HCT116 (cell line): ENCODE measurements at regions not wholly inside any gene's neighbourhood (a gene's known extent, or its start where the extent isn't known, plus 50 kb on each side); places are given as distances from the start of the nearest gene placed in this dataset.
A peak's percentile ranks its signal among the peaks of the same experiment; 100 is the strongest.

ENCODE experiments used
- ATAC-seq: fragments of 200-7000 bp; cut with Tn5 transposase; 2 replicates; pipeline ENCODE4 v1.9.1; 2020; ENCODE audit warnings: mild to moderate bottlenecking, moderate library complexity
- BruUV-seq: library from RNA; stranded (reverse); fragments of 400-500 nt; replicated peaks from 2 replicates; lab custom pipeline; 2021; lab: Mats Ljungman, UMichigan
- CTCF ChIA-PET: fragments of 300-600 bp; sonication (Branson Sonifier 250); formaldehyde crosslinking; loops from one replicate; lab custom pipeline; 2021; ENCODE audit warnings: antibody characterized with exemption; lab: Charles Lee
- POLR2A ChIA-PET: fragments of 300-600, 350-600 bp; sonication (Branson Sonifier 250); formaldehyde crosslinking; loops from one replicate; lab custom pipeline; 2021; ENCODE audit warnings: antibody characterized with exemption; lab: Charles Lee
- RAD21 ChIA-PET, 2 experiments: fragments of 300-600 bp; sonication (Branson Sonifier 250); formaldehyde crosslinking; loops; one replicate each; lab custom pipeline; 2023; ENCODE audit warnings: low total read pairs in 2 of 2; ENCODE audit not compliant: uncharacterized antibody in 2 of 2, unreplicated experiment in 2 of 2, low non-redundant PET in 1 of 2; lab: Charles Lee
- DNase-seq: peaks from one replicate; pipeline ENCODE4 v3.0.0-alpha.2; 2010; ENCODE audit warnings: low read depth, low spot score
- H2AFZ ChIP-seq: fragments of 200-600 bp; shearing (Covaris generic), sonication (generic); 2 replicates; pipeline ENCODE4 v1.6.1; 2017; ENCODE audit warnings: low read depth, mixed run types, mixed read lengths, antibody characterized with exemption, low read length; ENCODE audit not compliant: poor library complexity, severe bottlenecking
- H3K27ac ChIP-seq: 2 replicates; pipeline ENCODE4 v1.5.1; 2012; ENCODE audit warnings: low read depth, low read length
- H3K27me3 ChIP-seq: fragments of 200-600 bp; sonication (generic); 2 replicates; pipeline ENCODE4 v1.6.1; 2016; ENCODE audit warnings: mixed run types, low read length, mixed read lengths; ENCODE audit not compliant: insufficient read depth
- H3K36me3 ChIP-seq, 2 experiments: fragments of 200-500 bp in 1 of 2; fragments of 200-600 bp in 1 of 2; sonication (Bioruptor generic) in 1 of 2; sonication (generic) in 1 of 2; 2 replicates each; pipeline versions ENCODE4 v1.5.1 to v1.6.1; 2014 to 2016; ENCODE audit warnings: low read length in 2 of 2, inconsistent platforms in 1 of 2, mixed read lengths in 1 of 2, mixed run types in 1 of 2; ENCODE audit not compliant: insufficient read depth in 2 of 2, control insufficient read depth in 1 of 2
- H3K4me1 ChIP-seq, 2 experiments: fragments of 200-600 bp in 1 of 2; sonication (generic) in 1 of 2; 2 replicates each; pipeline versions ENCODE4 v1.5.1 to v1.6.1; 2012 to 2017; ENCODE audit warnings: low read length in 2 of 2, inconsistent platforms in 1 of 2, mild to moderate bottlenecking in 1 of 2, mixed read lengths in 1 of 2, mixed run types in 1 of 2, moderate library complexity in 1 of 2; ENCODE audit not compliant: insufficient read depth in 2 of 2, control insufficient read depth in 1 of 2
- H3K4me2 ChIP-seq: fragments of 200-600 bp; sonication (generic); 2 replicates; pipeline ENCODE4 v1.6.1; 2017; ENCODE audit warnings: mixed run types, low read length, mixed read lengths
- H3K4me3 ChIP-seq, 2 experiments: fragments of 200-600 bp in 1 of 2; sonication (generic) in 1 of 2; replicated peaks in 1 of 2; 2 replicates each; pipeline ENCODE4 v1.5.1; 2011 to 2016; ENCODE audit warnings: low read length in 2 of 2, control low read depth in 1 of 2, low read depth in 1 of 2, mild to moderate bottlenecking in 1 of 2, mixed read lengths in 1 of 2, mixed run types in 1 of 2
- H3K79me2 ChIP-seq: fragments of 200-600 bp; sonication (generic); 2 replicates; pipeline ENCODE4 v1.6.1; 2017; ENCODE audit warnings: mild to moderate bottlenecking, mixed run types, low read length, moderate library complexity, mixed read lengths; ENCODE audit not compliant: insufficient read depth
- H3K9ac ChIP-seq: fragments of 200-600 bp; sonication (generic); 2 replicates; pipeline ENCODE4 v1.6.1; 2016; ENCODE audit warnings: low read length, mixed read lengths
- H3K9me2 ChIP-seq: fragments of 200-600 bp; sonication (generic), shearing (Covaris generic); 2 replicates; pipeline ENCODE4 v1.6.1; 2017; ENCODE audit warnings: mixed run types, mild to moderate bottlenecking, moderate library complexity; ENCODE audit not compliant: insufficient read depth
- H3K9me3 ChIP-seq, 2 experiments: fragments of 200-500 bp in 1 of 2; fragments of 200-600 bp in 1 of 2; sonication (Bioruptor generic) in 1 of 2; sonication (generic) in 1 of 2; 2 replicates each; pipeline ENCODE4 v1.6.1; 2014 to 2017; ENCODE audit warnings: low read length in 2 of 2, mixed read lengths in 2 of 2, inconsistent platforms in 1 of 2, low read depth in 1 of 2, mild to moderate bottlenecking in 1 of 2, mixed run types in 1 of 2, moderate library complexity in 1 of 2; ENCODE audit not compliant: control insufficient read depth in 1 of 2, insufficient read depth in 1 of 2
- H4K20me1 ChIP-seq: fragments of 200-600 bp; sonication (generic), shearing (Covaris generic); 2 replicates; pipeline ENCODE4 v1.6.1; 2017; ENCODE audit warnings: mixed run types, mild to moderate bottlenecking, moderate library complexity; ENCODE audit not compliant: insufficient read depth
- ATF3 ChIP-seq: IDR thresholded peaks from 2 replicates; pipeline ENCODE4 v1.6.1; 2012
- REST ChIP-seq: IDR thresholded peaks from 2 replicates; pipeline ENCODE4 v1.6.1; 2012; ENCODE audit warnings: low read depth
- SP1 ChIP-seq: IDR thresholded peaks from 2 replicates; pipeline ENCODE4 v1.6.1; 2012; ENCODE audit warnings: low read depth
- SRF ChIP-seq: IDR thresholded peaks from 2 replicates; pipeline ENCODE4 v1.6.1; 2012; ENCODE audit warnings: low read depth
- ZNF274 ChIP-seq: fragments of 200-500 bp; sonication (Bioruptor generic); IDR thresholded peaks from 2 replicates; pipeline ENCODE4 v1.6.1; 2014; ENCODE audit warnings: mild to moderate bottlenecking, low read depth, low read length, inconsistent platforms
- intact Hi-C: fragments of 100-400 bp; cut with micrococcal nuclease; formaldehyde crosslinking; loops from 2 replicates; pipeline ENCODE4 v1.10.0; 2022
- TF ChIP-seq, protein P1 (sequence below), 3 experiments: fragments of 200-600 bp in 1 of 3; sonication (generic) in 1 of 3; IDR thresholded peaks in 2 of 3; conservative IDR thresholded peaks in 1 of 3; 2 replicates each; pipeline ENCODE4 v1.5.1; 2012 to 2017; ENCODE audit warnings: low read depth in 2 of 3, low read length in 2 of 3, antibody characterized with exemption in 1 of 3, borderline replicate concordance in 1 of 3, control low read depth in 1 of 3, mild to moderate bottlenecking in 1 of 3, mixed read lengths in 1 of 3, mixed run types in 1 of 3, moderate library complexity in 1 of 3; ENCODE audit not compliant: insufficient read depth in 1 of 3

DNA sequence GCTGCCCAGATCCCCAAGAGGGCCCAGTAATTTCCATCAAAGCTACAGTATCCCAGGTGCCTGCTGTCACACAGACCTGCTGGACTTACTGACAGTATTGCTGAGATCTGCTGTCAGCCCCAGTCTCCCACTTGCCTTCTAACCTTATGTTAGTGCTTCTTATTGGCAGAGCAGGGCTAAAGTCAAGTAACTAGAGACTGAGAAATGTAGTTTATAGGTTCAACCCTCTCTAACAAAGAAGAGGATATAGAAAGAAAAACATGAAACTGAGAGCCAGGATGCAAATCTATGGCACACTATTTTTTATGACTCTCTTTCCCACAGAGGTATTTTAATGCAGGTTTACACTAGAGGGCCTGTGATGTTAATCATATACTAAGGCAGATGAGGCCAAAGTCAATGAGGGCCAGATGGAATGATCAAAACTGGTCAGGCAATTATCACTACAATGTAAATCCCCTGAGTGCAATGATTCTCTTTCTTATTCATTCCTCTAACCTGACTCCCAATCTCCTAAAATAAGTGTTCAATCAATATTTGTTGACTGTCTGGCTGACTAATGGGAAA is 781.9 kb downstream of the VRK1 start:
- DNase-seq (no peak), ATAC-seq (no peak)
- H3K4me2 ChIP-seq = no peak overlapping the region
- no peak overlapping the region for H3K9ac ChIP-seq
- no peaks in the 10 kb centered on the region for H3K4me1 ChIP-seq
- no peaks in the 10 kb centered on the region for H3K27me3 ChIP-seq
- H3K4me3 ChIP-seq = no peak overlapping the region
- ChIA-PET CTCF (no interaction called here), RAD21 (no interaction called here), POLR2A (no interaction called here)
- no peaks in the 10 kb centered on the region for H3K9me2 ChIP-seq
- intact Hi-C loops = no loop called here
- no peak for TF ChIP-seq ZNF274
- no peaks in the 10 kb centered on the region for H4K20me1 ChIP-seq
- no TSS peak for BruUV-seq
- H3K36me3 ChIP-seq = no peaks in the 10 kb centered on the region
- no peak overlapping the region for H3K27ac ChIP-seq
- H2AFZ ChIP-seq = no peak overlapping the region
- no peaks in the 10 kb centered on the region for H3K9me3 ChIP-seq
- H3K79me2 ChIP-seq = no peaks in the 10 kb centered on the region

DNA sequence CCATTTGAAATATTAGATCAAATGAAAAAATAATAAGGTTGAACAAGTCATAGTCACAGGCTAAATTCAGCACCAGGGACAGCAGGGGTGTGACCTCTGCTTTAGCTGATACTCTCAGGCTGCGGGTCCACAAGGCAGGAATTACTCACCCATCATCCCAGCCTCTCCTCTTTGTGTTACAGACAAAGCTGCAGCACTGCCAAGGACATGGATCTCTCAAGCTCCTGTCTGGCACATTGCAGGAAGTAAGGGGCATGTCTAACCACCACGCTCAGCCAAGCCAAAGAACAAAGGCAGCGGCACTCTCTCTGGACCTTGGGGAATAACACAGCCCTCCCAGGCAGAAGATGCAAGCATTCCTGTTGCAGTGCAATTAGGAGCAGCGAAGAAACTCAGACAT is 783.8 kb downstream of the VRK1 start:
- Histone ChIP-seq H3K4me1 (no peaks in the 10 kb centered on the region), H3K79me2 (no peaks in the 10 kb centered on the region), H3K9ac (no peak overlapping the region), H3K36me3 (no peaks in the 10 kb centered on the region), H3K4me3 (no peak overlapping the region), H3K27ac (no peak overlapping the region), H3K9me2 (no peaks in the 10 kb centered on the region), H3K9me3 (no peaks in the 10 kb centered on the region), H3K4me2 (no peak overlapping the region), H3K27me3 (no peaks in the 10 kb centered on the region), H2AFZ (no peak overlapping the region), H4K20me1 (no peaks in the 10 kb centered on the region)
- POLR2A ChIA-PET = no interaction called here
- ATAC-seq (no peak), DNase-seq (no peak)
- TF ChIP-seq ATF3 (no peak), SP1 (no peak), SRF (no peak), REST (peak; percentile 48)
- TF ChIP-seq, protein P1, sequence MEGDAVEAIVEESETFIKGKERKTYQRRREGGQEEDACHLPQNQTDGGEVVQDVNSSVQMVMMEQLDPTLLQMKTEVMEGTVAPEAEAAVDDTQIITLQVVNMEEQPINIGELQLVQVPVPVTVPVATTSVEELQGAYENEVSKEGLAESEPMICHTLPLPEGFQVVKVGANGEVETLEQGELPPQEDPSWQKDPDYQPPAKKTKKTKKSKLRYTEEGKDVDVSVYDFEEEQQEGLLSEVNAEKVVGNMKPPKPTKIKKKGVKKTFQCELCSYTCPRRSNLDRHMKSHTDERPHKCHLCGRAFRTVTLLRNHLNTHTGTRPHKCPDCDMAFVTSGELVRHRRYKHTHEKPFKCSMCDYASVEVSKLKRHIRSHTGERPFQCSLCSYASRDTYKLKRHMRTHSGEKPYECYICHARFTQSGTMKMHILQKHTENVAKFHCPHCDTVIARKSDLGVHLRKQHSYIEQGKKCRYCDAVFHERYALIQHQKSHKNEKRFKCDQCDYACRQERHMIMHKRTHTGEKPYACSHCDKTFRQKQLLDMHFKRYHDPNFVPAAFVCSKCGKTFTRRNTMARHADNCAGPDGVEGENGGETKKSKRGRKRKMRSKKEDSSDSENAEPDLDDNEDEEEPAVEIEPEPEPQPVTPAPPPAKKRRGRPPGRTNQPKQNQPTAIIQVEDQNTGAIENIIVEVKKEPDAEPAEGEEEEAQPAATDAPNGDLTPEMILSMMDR (IDR thresholded peaks at IDR 0.05 in 2 of 3, conservative IDR thresholded peaks at IDR 0.05 in 1 of 3; ENCODE audit: borderline replicate concordance in 1 of 3, insufficient read depth in 1 of 3, low read depth in 2 of 3, low read length in 2 of 3) = no peak
- CTCF ChIA-PET = no interaction called here
- RAD21 ChIA-PET = no interaction called here
- BruUV-seq = no TSS peak
- intact Hi-C loops = loop anchor here (10.0 kb wide), 1 partner anchor 286 kb away; no protein-coding TSS in a partner anchor
